Stimulated activated CD4-positive, alpha-beta T cell treated with anti-CD3 and anti-CD28 coated beads, Interleukin-4, amount 100 ng/mL, for 24 hours (primary cell): ENCODE measurements at regions not wholly inside any gene's neighbourhood (a gene's known extent, or its start where the extent isn't known, plus 50 kb on each side); places are given as distances from the start of the nearest gene placed in this dataset.

ENCODE experiments used
- DNase-seq: peaks from one replicate; pipeline ENCODE4 v3.0.0-alpha.2; 2020

DNA sequence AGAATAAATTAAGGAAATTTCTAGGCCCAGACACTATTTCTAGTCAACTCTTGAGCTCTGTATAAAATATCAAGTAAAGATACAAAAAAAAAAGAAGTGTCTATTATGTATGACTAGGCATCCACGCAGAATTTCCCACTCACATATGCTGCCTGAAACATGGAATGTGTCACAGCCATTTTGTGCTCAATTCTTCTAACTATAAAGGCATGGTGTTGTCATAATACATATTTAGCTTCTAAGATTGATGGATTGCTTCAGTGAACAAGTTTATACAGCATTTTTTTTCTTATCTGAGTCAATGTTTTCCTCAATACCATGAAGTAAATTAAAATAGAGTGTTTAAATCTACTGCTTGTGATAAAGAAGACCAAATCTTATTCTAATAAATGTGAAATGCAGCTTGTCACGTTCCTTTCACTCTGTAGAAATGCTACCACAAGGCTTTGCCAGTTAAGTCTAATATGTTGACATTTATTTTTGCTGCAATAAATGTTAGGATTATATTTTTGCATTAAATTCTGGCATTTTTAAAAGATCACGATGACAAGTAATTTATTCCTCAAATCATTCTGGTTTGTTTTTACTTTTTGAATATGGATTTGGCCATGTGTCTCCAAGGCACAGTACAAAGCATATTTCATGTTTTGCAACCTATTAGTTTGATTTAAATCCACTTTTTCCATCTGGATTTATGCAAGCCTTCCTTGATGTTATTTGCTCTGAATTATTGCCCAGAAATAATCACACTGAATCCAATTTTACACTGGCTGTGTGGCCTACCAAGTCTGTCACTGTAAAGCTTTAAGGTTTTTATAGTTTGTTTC is 1829.0 kb upstream of the PCDH7 start:
- no peak for DNase-seq

DNA sequence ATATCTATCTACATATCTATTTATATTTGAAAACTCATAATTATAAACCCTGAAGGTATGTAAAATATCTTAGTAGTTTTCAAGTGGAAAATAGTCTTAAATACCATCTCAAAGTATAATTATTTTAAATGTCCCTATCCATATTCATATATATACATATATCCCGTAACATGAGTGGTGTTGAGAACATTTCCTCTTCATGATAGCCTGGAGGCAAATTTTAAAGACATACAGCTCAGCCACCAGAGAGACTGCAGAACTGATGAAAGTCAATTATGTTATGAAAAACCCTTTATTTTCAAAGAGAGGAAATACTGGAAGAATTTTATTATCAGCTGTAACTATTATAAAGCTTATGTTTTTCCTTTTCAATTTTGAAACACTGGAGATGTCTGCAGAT is 1806.7 kb upstream of the PCDH7 start:
- DNase-seq: no peak

DNA sequence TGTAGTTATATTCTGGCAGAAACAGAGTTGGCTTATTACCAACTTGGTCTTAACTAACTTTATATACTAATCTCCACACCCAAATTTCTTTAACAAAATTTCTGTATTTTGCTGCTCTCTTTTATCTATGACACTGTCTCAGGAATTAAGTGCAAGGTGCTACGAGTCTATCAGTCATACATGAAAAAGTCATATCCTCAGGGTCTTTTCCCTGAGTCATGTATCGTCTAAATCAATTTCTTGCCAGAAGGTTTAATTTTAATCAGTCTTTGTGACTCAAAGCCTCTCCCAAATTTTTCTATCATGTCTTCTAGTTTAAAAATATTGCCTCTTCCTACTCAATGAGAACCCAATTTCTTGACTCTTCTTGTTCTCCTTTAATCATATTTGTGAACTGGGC is 1803.6 kb upstream of the PCDH7 start:
- no peak for DNase-seq

DNA sequence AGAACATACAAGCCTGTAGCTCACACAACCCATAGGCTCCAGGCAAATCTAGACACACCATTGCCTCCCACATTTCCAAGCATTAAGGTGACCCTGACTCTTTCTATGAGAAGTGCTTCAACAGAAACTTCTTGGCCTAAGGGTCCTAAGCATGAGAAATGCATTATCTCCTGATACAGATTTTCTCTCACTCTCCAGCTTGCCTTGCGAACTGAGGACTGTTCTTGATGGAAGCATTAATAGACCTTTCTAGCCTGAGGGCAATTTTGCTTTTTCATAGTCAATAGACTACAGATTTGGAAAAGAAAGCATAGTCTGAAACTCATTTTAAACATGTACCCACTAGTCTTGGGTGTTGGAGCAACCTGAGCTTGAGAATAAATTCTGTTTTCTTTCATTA is 1801.3 kb upstream of the PCDH7 start:
- no peak for DNase-seq

DNA sequence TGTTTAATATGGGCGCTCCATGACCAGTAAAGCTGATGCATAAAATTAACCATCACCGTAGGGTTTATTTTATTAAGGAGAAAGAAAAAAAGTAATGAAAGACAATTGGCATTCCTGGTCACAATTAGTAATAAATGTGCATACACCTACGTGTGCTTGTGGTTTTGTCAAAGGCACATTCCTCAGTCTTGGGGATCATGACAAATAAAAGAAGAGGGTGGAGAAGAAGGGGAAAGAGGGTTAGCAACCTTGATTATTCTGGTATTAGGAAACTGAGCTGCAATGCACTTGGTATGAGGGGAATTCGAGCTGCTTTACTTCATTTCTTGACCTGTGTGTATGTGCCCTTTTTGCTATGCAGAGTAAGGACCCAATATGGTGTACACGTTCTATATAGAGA is 1798.3 kb upstream of the PCDH7 start:
- no peak for DNase-seq

DNA sequence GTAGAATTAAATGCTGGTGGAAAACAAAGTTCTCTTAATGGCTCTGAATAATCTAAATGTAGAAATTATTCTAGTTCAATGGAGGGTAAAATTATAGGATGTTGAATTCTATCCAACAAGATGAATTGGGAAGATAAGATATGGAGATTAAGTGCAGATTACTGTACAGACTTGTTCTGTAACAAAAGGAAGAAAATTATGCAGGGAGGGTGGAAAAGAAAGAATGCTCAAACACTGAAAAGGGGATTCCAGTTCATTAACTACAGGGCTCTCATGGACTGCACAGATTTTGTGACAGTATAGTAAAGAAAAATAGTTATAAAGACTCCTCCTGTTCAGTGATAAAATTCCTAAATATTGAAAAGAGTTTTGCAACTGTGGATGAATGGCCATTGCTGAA is 1794.0 kb upstream of the PCDH7 start:
- no peak for DNase-seq

DNA sequence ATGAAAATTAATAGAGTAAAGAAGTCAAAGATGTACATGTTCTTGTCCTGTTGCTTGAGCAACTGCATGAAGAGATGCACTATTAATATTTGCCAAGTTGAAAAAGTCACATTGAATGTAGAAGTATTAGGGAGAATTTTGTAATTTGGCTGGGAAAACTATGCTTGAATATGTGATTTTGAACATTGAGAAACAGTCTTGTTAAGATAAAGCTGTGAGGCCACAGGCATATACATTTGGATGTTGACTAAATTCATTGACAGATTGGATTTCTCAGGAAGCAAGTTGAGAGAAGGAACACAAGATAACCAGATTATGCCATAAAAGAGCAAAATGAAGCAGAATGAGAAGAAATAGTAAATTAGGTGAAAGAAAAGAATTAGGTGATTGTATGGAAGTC is 1777.5 kb upstream of the PCDH7 start:
- no peak for DNase-seq

DNA sequence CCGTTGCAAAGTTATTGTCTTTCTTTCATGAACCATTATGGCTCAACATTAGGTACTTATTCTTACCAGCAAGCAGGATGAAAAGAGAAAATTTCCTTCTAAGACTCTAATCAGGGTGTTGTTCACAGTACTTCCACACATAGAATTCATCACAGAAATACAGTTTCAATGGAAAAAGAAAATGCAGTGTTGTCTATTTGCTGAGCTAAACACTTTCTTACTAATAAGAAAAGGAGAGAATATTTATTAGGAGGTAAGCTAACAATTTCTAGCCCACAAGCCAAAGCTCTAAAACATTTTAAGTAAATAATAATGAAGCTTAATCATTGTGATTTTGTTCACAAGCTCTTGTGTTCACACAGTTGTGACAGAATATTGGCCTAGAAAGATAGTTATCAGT is 1772.8 kb upstream of the PCDH7 start:
- no peak for DNase-seq

DNA sequence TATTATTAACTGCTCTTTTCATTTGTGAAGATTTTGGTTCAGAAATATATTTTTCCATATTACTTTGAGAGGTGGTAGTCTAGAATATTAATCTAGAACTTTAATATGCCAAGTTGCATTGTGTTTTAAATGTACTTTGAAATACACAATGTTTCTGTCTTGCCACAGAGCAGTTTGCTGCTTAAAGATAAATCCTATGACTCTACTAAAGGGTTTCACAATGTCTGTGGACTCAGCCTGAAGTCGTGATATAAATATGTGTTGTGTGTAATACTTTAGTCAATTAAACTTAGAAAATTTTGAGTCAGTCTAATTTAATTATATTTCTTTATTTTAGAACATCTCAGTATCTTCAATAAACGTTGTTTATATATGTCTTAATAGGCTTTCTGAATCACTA is 1771.7 kb upstream of the PCDH7 start:
- no peak for DNase-seq

DNA sequence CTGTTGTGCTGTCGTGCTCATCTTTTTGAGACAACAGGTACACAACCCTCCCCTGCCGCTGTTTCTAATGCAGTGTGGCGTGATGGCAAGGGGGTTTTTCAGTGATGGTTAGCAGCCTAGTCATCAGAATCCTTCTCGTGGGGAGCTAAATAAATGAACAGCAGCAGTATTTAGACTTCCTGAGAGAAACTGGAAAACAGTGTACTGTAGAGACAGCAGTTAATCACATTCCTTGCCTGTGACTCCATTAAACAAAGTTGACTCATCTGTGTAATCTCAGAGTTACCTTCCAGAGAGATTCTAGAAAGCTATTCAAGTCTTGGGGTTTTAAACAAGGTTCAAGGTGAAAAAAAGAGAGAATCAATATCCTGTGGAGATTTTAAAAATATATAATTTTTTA is 1753.2 kb upstream of the PCDH7 start:
- no peak for DNase-seq

DNA sequence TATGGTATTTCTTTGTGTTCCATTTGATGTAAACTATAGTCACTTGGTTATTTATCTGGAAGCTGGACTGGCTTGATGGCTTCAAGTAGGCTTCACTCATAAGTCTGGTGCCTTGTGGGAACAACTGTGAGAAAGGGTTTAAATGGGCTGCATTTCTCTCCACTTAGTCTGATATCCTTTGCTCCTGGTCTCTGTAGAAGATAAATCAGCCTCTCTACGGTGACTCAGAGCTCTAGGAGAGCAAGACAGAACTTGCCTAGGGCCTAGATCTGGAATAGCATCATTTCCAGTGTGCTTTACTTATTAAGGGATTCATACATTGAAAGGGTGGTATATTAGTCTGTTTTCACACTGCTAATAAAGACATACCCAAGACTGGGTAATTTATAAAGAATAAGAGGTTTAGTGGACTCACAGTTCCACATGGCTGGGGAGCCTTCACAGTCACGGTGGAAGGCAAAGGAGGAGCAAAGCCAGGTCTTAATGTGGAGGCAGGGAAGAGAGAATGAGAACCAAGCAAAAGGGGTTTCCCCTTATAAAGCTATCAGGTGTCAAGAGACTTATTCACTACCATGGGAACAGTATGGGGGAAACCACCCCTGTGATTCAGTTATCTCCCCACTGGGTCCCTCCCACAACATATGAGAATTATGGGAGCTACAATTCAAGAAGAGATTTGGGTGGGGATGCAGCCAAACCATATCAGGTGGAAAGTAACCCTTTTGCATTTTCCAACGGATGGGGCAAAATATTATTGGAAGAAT is 1746.4 kb upstream of the PCDH7 start:
- no peak for DNase-seq

DNA sequence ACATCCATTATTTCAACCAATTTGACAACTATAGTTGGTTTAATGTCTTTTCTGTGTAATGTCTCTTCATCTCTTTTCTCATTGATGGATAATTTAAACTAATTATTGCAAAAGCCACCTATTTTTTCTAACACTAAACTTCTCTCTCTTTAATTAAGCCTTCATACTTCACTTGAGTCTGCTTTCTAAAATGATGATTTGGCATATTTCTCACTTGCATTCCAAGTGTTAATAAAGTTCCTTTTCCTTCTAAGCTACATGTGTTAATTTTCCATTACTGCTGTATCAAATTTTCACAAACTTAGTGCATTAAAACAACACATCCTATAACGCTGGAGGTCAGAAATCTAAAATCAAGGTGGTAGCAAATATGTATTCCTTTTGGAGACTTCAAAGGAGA is 1743.8 kb upstream of the PCDH7 start:
- DNase-seq: no peak

DNA sequence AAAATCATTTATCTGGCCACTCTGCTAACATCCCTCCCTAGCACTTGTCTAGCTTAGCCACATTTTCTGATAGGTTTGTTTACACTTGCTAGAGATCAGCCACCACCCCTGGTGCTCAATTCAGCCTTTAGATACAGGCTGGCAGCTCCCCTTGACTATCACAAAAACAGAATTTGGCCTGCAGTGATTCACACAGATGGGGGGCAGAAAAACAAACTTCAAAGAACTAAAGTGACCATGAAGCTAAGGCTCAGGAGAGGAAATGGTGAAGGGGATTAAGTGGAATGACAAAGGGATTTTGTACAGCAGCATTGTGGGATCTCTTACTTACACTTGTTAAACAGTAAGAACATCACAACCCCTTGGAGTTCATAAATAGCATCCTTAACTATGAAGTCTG is 1718.0 kb upstream of the PCDH7 start:
- no peak for DNase-seq

DNA sequence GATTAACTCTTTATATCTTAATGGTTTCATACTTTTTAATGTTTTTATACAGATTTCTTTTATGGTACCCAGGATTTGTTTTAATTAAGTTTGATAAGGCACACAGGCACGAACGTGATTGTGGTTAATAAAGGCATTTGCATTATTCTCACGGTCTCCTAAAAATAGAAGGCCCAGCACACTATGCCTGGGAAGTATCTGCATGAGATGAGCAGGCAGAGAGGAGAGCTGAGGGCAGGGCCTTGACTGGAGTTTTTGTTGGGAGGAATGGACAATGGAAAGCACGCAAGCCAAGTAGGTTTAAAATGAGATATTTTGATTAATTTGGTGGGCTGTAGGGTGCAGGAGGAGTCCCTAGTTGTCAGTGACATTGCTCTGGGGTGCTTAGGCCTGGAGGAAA is 1714.3 kb upstream of the PCDH7 start:
- no peak for DNase-seq

DNA sequence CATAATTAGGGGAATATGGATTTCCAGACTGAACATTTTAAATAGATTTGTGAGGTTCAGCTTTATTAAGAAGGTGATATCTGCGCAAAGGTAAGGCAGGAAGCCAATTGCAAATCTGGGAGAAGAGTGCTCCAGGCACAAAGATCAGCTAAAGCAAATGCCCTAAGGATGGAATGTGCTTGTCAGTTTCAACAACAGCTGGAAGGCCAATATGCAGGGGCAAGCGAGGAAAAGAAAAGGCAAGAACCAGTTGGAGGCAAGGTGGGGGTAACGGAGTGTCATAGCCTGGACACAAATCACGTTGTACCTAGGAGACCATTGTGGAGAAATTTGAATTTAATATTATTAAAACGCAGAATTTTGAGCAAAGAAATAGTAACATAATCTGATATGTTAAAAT is 1710.3 kb upstream of the PCDH7 start:
- no peak for DNase-seq

DNA sequence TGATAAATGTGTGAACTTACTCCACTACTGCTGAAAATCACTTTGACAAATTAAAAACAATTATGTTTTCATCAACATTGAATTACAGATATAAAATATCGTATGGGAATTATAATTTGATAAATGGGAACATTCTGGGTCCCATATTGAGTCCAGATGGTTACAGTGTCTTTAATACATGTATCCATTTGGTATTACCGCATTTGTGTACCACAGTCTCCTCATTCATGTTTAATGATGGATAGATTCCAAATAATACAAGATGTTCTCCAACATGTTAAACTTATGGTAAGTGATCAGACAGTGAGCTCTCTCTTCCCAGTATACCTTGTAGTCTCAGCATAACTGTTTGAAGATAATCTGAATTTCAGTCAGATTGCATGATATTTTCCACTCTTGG is 1706.8 kb upstream of the PCDH7 start:
- no peak for DNase-seq

DNA sequence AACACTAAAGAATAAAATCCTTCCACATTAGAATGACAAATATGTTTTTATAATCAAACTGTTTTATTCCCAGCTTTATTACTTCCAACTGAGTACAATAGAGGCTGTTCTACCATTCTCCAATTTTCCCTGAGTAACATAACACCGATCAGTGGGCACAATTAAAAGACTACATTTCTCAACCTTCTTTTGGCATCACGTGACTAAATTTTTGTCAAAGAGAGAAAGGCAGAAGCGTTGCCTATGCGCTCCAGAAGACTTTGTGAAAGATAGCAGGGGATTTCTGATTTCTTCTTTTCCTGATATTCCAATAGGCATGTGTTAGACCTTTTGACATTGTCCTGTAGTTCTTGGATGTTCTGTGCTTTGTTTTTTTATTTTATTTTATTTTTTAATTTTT is 1705.6 kb upstream of the PCDH7 start:
- no peak for DNase-seq

DNA sequence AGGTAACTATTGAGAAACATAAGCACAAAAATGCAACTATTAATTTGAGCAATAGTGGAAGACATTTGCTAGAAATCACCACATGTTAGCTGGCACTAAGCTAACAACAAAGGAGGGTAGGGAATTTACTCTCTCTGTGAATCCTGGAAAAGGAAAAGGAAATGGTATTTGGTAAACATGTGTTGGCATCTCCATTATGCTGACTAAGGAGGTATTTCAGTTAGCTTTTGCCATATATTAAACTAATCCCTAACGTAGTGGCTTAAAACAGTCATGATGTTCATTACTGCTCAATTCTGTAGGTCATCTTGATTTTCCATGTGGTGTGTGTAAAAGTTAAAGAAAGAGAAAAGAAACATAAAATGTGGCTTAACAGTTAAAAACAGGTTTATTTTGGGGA is 1686.5 kb upstream of the PCDH7 start:
- no peak for DNase-seq

DNA sequence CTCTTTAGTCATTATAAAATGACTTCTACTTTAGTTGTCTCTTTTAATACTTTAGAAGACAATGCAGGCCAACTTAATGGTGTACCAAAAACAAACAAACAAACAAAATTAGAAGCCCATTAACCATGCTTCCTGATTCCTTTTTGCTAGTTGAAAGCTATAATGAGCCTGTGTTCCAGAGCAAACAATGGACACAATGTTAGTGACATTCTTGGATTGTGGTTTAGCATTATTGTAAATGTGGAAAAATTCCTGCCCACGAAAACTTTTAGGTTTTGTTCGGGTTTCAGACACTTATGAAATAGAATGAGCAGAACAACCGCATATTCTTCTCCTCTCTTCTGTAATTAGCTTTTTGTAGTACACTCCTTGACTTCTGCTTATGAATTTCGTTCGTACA is 1682.7 kb upstream of the PCDH7 start:
- DNase-seq: no peak

DNA sequence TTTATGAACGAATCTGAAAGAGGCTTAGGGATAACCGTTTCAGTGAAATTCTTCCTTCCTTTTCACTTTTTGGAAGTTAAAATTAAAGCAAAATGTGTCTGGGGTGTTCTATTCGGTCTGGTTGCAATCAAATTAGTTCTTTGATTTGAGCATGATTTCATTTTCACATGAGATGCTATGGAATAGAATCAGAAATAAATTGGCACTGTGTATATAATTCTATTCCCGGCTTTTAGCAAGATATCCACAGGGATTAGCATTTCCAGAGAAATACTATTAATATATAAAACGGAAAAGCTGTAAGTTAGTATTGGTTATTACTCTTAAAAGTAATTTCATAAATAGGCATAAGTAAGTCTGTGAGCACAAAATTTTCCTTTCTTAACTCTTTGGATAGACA is 1676.8 kb upstream of the PCDH7 start:
- DNase-seq: no peak

DNA sequence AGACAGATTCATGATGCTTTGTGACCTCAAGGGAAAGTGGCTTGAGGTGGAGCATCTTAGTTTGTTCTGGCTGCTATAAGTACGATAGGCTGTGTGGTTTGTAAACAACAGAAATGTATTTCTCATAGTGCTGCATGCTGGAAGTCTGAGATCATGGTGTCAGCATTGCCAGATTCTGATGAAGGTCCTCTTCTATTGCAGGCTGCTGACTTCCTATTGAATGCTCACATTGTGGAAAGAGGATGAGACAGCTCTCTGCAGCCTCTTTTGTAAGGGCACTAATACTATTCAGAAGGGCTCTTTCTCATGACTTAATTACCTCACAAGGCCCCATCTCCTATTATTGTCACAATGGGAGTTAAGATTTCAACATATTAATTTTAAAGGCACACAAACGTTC is 1674.0 kb upstream of the PCDH7 start:
- no peak for DNase-seq

DNA sequence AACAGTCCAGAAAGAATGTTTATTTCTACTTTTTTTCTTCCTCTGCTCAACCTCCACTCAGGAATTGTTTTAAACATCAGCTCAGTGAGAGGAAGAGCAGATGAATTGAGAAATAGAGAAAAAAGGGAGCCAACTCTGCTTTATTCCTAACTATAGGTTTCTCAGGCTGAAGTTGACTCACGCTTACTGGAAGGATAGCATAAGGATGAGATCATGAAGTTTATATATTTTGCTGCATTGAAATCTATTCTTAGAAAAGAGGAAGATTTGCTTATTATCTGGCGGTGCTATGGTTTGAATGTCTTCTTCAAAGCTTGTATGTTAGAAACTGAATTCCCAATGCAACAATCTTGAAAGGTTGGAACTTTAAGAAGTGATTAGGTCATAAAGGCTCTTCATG is 1673.4 kb upstream of the PCDH7 start:
- no peak for DNase-seq

DNA sequence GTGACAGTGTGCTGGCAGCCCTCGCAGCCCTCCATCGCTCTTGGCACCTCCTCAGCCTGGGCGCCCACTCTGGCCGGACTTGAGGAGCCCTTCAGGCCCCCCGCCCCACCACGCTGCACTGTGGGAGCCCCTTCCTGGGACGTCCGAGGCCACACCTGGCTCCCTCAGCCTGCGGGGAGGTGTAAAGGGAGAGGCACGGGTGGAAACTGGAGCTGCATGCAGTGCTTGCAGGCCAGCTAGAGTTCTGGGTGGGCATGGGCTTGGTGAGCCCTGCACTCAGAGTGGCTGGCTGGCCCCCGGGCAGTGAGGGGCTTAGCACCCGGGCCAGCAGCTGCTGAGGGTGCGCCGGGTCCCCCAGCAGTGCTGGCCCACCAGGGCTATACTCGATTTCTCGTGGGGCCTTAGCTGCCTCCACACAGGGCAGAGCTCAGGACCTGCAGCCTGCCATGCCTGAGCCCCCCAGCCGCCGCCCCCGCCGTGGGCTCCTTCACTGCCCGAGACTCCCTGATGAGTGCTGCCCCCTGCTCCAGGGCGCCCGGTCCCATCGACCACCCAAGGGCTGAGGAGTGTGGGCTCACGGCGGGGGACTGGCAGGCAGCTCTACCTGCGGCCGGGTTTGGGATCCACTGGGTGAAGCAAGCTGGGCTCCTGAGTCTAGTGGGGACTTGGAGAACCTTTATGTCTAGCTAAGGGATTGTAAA is 1672.7 kb upstream of the PCDH7 start:
- no peak for DNase-seq

DNA sequence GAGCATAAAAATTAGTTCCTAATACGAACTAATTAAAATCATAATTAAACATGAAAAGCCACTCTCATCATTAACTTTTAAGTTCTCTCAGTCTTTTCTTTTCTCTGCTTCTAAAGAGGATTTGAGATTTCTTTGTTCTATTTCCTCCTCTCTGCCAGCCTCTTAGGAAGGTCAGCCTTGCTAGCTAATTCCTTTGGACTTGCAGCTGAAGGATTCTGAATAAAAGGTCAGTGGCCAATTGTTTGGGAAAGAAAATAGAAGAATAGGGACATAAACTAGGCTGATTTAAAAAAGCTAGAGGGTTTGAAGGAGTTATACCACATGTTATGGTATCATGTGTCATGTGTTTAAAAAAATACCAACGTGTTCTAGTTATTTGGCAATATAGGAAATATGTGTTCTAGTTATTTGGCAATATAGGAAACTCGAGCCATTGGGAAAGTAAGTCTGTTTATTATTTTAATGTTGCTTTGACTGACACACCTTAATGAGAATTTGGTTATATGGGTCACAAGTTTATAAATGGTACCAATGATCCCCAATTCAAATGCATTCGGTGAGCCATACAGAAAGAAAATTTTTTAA is 1668.7 kb upstream of the PCDH7 start:
- no peak for DNase-seq
